ENCODE measurements at regions not wholly inside any gene's neighbourhood (a gene's known extent, or its start where the extent isn't known, plus 50 kb on each side); places are given as distances from the start of the nearest gene placed in this dataset.

- intact Hi-C loops (cut with micrococcal nuclease) (no loop called here), in situ Hi-C loops (cut with MboI) (no loop called here)
- ATAC-seq = no peak
- WGBS (ENCODE audit: insufficient coverage, low coverage, missing lambda C conversion rate) = 3% methylated on average over 3 of the region's 4 CpGs
- Histone ChIP-seq H3K79me2 (ENCODE audit: control insufficient read depth, insufficient read depth, low read length) (no peaks in the 10 kb centered on the region), H4K20me1 (replicated peaks; ENCODE audit: control insufficient read depth, insufficient read depth, low read length) (no peaks in the 10 kb centered on the region), H3K9me1 (ENCODE audit: control insufficient read depth, insufficient read depth, low read length) (no peaks in the 10 kb centered on the region), H3K9ac (ENCODE audit: insufficient read depth in 1 of 2, low read depth in 2 of 2, low read length in 2 of 2) (no peak overlapping the region), H3K4me3 (no peak overlapping the region), H3K27ac (ENCODE audit: extremely low read depth, low read depth, low read length) (no peak overlapping the region), H3K27me3 (ENCODE audit: control insufficient read depth in 2 of 2, insufficient read depth in 2 of 2, low read length in 2 of 2) (no peaks in the 10 kb centered on the region), H3K4me2 (ENCODE audit: insufficient read depth, low read length) (no peak overlapping the region), H2AFZ (ENCODE audit: low read depth, low read length) (no peak overlapping the region), H3K36me3 (ENCODE audit: control insufficient read depth, insufficient read depth, low read length) (no peaks in the 10 kb centered on the region), H3K4me1 (replicated peaks in 1 of 2; ENCODE audit: control insufficient read depth in 2 of 2, insufficient read depth in 2 of 2, low read length in 2 of 2) (no peaks in the 10 kb centered on the region), H3K9me3 (replicated peaks; ENCODE audit: control insufficient read depth, insufficient read depth, low read depth, low read length) (no peaks in the 10 kb centered on the region)
- ChIA-PET POLR2A (no interaction called here), CTCF (ENCODE audit: low intra/inter-chr PET ratio) (no interaction called here)
- BruUV-seq (replicated peaks) = no TSS peak
- no peak for FAIRE-seq
- DNase-seq (ENCODE audit: extremely low read depth in 1 of 4, low spot score in 3 of 4) = no peak
- TF ChIP-seq RAD21 (CRISPR knock-in tag; conservative IDR thresholded peaks at IDR 0.05 in 1 of 2, IDR thresholded peaks at IDR 0.05 in 1 of 2) (no peak), FOXK1 (CRISPR knock-in tag; IDR thresholded peaks at IDR 0.05; ENCODE audit: borderline replicate concordance) (no peak), ZNF696 (CRISPR knock-in tag; conservative IDR thresholded peaks at IDR 0.05) (no peak), ASH1L (IDR thresholded peaks at IDR 0.05; ENCODE audit: borderline replicate concordance, low read depth, partially characterized antibody) (no peak), CCAR2 (IDR thresholded peaks at IDR 0.05; ENCODE audit: low read depth, low read length) (no peak), TBL1XR1 (IDR thresholded peaks at IDR 0.05; ENCODE audit: low read length in 2 of 2) (no peak), ZNF766 (CRISPR knock-in tag; conservative IDR thresholded peaks at IDR 0.05) (no peak), ZNF586 (CRISPR knock-in tag; conservative IDR thresholded peaks at IDR 0.05) (no peak)
These were observed 621.3 kb upstream of the EPHA6 start for GRCh38 chr3:96192966-96193550.

Measured in K562 (cell line).